Breast epithelium (tissue), 4 donors: ENCODE measurements at regions not wholly inside any gene's neighbourhood (a gene's known extent, or its start where the extent isn't known, plus 50 kb on each side); places are given as distances from the start of the nearest gene placed in this dataset.
"Not testable (repeated sequence)": the region's sequence is repeated elsewhere in the genome, so short reads cannot be mapped to it uniquely, and the experiment has no call there.

Experiments
- DNase-seq, 2 donors: peaks; one replicate each; pipeline ENCODE4 v3.0.0-alpha.2; 2019; ENCODE audit warnings: low spot score in 2 of 2
- H3K27ac ChIP-seq, 2 donors: fragments of 200-600 bp; sonication (generic) in 1 of 2; one replicate each; pipeline ENCODE4 v1.5.1; 2016 to 2019; ENCODE audit warnings: mild to moderate bottlenecking in 1 of 2
- H3K27me3 ChIP-seq, 2 donors: fragments of 200-600 bp; sonication (generic) in 1 of 2; one replicate each; pipeline versions ENCODE4 v1.5.1 to v1.6.0; 2017 to 2019; ENCODE audit warnings: control low read depth in 1 of 2, mild to moderate bottlenecking in 1 of 2
- H3K36me3 ChIP-seq: fragments of 200-600 bp; one replicate; pipeline ENCODE4 v1.5.1; 2019
- H3K4me1 ChIP-seq, 2 donors: fragments of 200-600 bp; sonication (generic); one replicate each; pipeline ENCODE4 v1.5.1; 2016 to 2019; ENCODE audit warnings: control low read depth in 1 of 2
- H3K4me3 ChIP-seq, 3 donors: fragments of 200-600 bp; sonication (generic); 1 replicate in 2 of 3; 2 replicates in 1 of 3; pipeline ENCODE4 v1.5.1; 2016 to 2019; ENCODE audit warnings: mild to moderate bottlenecking in 3 of 3, moderate library complexity in 2 of 3
- H3K9me3 ChIP-seq, 2 donors: fragments of 200-600 bp; sonication (generic) in 1 of 2; one replicate each; pipeline ENCODE4 v1.5.1; 2016 to 2019; ENCODE audit warnings: control low read depth in 1 of 2
- CTCF ChIP-seq, 3 donors: fragments of 450-650 bp; IDR thresholded peaks; one replicate each; pipeline ENCODE4 v1.5.1; 2016 to 2017; ENCODE audit warnings: antibody characterized with exemption in 3 of 3, mild to moderate bottlenecking in 3 of 3, moderate library complexity in 3 of 3
- POLR2A ChIP-seq: fragments of 450-650 bp; IDR thresholded peaks from one replicate; pipeline ENCODE4 v1.6.1; 2016; ENCODE audit warnings: antibody characterized with exemption, mild to moderate bottlenecking, moderate library complexity
- POLR2AphosphoS5 ChIP-seq, 3 donors: sonication (generic); formaldehyde crosslinking; IDR thresholded peaks; one replicate each; pipeline ENCODE4 v1.6.1; 2017; ENCODE audit warnings: antibody characterized with exemption in 3 of 3
- intact Hi-C: fragments of 100-400 bp; cut with DNase I; formaldehyde crosslinking; loops from one replicate; pipeline ENCODE4 v1.15.1; 2023; ENCODE audit warnings: low total_unique reads

DNA sequence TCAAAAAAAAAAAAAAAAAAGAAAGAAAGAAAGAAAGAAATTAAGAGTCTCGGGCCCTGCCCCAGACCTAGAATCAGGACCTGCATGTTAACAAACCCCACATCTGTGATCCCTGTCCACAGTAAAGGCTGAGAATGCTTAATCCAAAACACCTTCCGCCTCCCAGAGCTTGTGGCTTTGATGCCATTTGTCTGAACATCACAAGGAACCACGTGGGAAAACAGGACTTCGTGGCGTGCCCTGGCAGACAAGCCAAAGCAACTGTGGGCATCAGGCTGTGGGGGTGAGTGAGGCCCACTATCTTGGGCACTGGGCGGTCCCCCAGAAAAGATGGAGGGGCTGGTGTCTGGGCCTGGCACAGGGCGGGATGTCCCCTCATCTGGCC lies 173.4 kb upstream of the CIBAR2 start:
- no peak for TF ChIP-seq POLR2AphosphoS5 (IDR thresholded peaks at IDR 0.05)
- no peak for TF ChIP-seq CTCF (IDR thresholded peaks at IDR 0.05)
- TF ChIP-seq POLR2A, result no peak
- Histone ChIP-seq H3K4me3 (peak overlapping the region in 1 of 3 donors; percentile 57), H3K9me3 (no peaks in the 10 kb centered on the region), H3K4me1 (peaks cover 12 to 13% of the 10 kb centered on the region in 2 donors), H3K27me3 (no peaks in the 10 kb centered on the region), H3K27ac (peak overlapping the region; percentile 72 to 77), H3K36me3 (no peaks in the 10 kb centered on the region)
- DNase-seq, result peak in 1 of 2 donors; percentile 53
- intact Hi-C loops, result no loop called here

GRCh38 chr16:85286066-85286831 lies 174.0 kb upstream of the CIBAR2 start:
- intact Hi-C loops, result no loop called here
- H3K27ac ChIP-seq, result peak overlapping the region; percentile 72 to 77
- no peaks in the 10 kb centered on the region for H3K27me3 ChIP-seq
- H3K36me3 ChIP-seq, result no peaks in the 10 kb centered on the region
- peak overlapping the region in 2 of 3 donors; percentile 30 to 57 for H3K4me3 ChIP-seq
- TF ChIP-seq CTCF (IDR thresholded peaks at IDR 0.05) (no peak), POLR2A (no peak), POLR2AphosphoS5 (IDR thresholded peaks at IDR 0.05) (peak; percentile 14 to 73 (median 45))
- DNase-seq, result peak; percentile 62 to 79
- no peaks in the 10 kb centered on the region for H3K9me3 ChIP-seq
- peaks cover 12 to 13% of the 10 kb centered on the region in 2 donors for H3K4me1 ChIP-seq

DNA sequence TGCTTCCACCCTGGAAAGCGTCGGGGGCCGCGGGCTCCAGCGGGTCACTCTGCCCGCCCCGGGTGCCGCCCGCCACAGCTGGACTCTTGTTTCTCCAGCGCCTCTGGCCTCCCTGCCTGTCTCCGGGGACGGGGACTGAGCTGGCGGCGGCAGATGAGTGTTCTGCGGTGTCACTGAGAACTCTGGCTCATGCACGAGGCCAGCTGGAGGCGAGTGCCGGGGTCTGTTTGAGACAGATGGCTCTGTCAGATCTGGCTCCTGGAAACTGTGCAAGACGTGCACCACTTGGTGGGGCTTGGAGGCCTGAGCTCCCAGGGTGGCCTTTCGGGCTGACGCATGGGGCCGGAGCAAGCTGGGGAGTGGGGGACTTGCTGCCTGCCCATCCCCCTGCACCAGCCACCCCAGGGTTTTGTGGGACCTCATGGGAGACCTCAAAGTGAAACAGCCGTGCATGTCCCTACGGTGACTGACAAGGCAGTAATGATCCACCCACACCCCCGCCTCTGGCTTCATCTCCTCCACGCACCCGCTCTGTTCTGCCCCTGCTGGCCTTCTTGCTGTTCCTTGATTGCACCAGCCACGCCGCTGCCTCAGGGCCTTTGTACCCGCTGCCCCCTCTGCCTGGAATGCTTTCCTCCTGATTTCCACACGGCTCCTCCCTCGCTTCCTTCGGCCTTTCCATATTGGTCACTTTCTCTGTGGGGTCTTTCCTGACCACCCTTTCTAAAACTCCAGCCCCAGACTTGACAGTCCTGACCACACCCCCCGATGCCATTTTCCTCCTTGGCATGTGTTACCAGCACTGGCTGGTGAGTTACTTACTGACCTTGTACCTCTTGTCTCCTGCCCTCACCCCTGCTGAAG lies 174.9 kb upstream of the CIBAR2 start:
- Histone ChIP-seq H3K27me3 (no peaks in the 10 kb centered on the region), H3K9me3 (no peaks in the 10 kb centered on the region), H3K4me3 (peak overlapping the region in 2 of 3 donors; percentile 30 to 57), H3K36me3 (no peaks in the 10 kb centered on the region), H3K27ac (peak overlapping the region; percentile 23 to 72), H3K4me1 (peaks cover 12 to 13% of the 10 kb centered on the region in 2 donors)
- DNase-seq, result no peak
- no peak for TF ChIP-seq POLR2A
- TF ChIP-seq CTCF (IDR thresholded peaks at IDR 0.05), result no peak
- TF ChIP-seq POLR2AphosphoS5 (IDR thresholded peaks at IDR 0.05), result no peak
- intact Hi-C loops, result no loop called here

- DNase-seq, intact Hi-C loops, H3K27ac ChIP-seq, H3K9me3 ChIP-seq, H3K4me3 ChIP-seq, H3K36me3 ChIP-seq, H3K27me3 ChIP-seq: not testable (repeated sequence)
- peaks cover 12 to 13% of the 10 kb centered on the region in 2 donors for H3K4me1 ChIP-seq
Observed at GRCh38 chr16:85287815-85288109, 175.5 kb upstream of the CIBAR2 start.

GRCh38 chr16:85288341-85288868 lies 176.1 kb upstream of the CIBAR2 start:
- TF ChIP-seq POLR2A (no peak), CTCF (IDR thresholded peaks at IDR 0.05) (no peak), POLR2AphosphoS5 (IDR thresholded peaks at IDR 0.05) (no peak)
- H3K27ac ChIP-seq, result no peak overlapping the region

More at GRCh38 chr16:85288341-85288868, 176.1 kb upstream of the CIBAR2 start:
- Histone ChIP-seq H3K4me3 (no peak overlapping the region), H3K4me1 (peaks cover 12 to 13% of the 10 kb centered on the region in 2 donors), H3K9me3 (no peaks in the 10 kb centered on the region), H3K36me3 (no peaks in the 10 kb centered on the region), H3K27me3 (no peaks in the 10 kb centered on the region)
- no peak for DNase-seq
- intact Hi-C loops, result no loop called here
